HG03196 (cell line): ENCODE measurements at regions not wholly inside any gene's neighbourhood (a gene's known extent, or its start where the extent isn't known, plus 50 kb on each side); places are given as distances from the start of the nearest gene placed in this dataset.
"Not testable (repeated sequence)": the region's sequence is repeated elsewhere in the genome, so short reads cannot be mapped to it uniquely, and the experiment has no call there.

ENCODE experiments used
- ATAC-seq: cut with Tn5 transposase; IDR thresholded peaks from one replicate; pipeline ENCODE4 v1.9.1; 2021; ENCODE audit not compliant: unreplicated experiment

DNA sequence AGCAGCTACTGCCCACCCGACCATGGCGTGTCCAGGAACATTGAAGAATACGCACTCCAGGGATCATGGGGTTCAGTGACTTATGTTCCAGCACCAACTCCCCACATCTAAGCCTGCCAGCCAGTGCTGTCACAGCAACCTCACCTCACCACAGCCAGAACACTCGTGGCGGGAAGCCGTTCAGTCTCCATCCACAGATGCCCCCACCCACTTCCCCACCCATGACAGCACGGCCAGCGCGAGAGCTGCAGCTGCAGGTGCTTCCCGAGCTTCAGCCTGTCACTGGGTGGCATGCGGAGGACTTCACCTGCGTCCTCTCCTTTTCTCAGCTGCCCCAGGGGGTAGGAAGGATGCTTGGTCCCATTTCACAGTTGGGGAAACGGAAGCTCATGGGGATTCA, 50.3 kb downstream of the RBFOX3 start:
- ATAC-seq = no peak

GRCh38 chr17:79559111-79559887, 51.6 kb downstream of the RBFOX3 start:
- no peak for ATAC-seq

- no peak for ATAC-seq
These were observed 52.6 kb downstream of the RBFOX3 start for GRCh38 chr17:79558091-79558900.

DNA sequence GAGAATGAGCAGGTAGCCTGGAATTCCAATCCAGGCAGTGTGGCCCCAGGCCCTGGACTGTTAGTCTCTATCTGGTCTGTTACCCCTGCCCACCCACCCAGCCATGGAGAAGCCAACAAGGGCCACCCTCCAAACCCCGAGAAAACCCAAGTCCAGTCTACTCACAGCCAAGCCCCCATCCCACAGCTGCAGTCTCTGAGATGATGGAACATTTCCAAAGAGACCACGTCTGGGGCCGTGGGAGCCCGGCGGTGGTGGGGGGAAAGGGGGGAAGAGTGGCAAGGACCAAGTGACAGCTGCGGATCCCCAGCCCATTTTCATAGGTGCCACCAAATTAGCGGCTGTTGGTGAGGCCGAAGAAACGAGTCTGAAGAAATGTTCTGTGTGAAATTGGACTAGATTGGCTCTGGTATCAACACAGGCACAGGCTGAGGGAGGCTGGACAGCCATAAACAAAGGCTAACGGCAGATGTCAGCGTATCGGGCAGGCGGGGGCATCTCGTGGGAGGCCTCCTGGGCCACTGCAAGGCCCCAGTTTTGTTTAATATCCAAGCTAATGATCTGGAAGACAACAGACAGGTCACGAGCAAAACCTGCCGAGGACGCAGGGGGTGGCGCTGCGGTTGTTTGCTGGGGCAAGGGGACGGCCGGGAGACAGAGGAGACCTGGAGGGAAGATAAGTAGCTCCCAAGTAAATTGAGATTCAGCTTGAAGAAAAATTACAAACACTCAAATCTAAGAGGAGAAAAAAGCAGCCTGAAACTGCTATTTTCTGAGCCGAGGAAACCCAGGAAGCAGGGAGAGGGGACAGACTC, 53.4 kb downstream of the RBFOX3 start:
- no peak for ATAC-seq

- no peak for ATAC-seq
These were observed 54.6 kb downstream of the RBFOX3 start for GRCh38 chr17:79556271-79556670.

DNA sequence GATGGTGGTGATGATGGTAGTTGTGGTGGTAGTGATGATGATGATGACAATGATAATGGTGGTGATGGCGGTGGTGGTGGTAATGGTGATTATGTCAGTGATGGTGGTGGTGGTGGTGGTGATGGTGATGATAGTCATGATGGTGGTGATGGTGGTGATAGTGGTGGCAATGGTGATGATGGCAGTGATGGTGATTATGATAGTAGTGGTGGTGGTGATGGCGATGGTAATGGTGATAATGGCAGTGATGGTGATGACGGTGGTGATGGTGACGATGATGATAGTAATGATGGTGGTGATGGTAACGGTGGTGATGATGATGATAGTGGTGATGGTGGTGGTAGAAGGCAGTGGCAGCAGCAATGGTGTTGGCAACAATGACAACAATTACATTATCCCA, 55.3 kb downstream of the RBFOX3 start:
- no peak for ATAC-seq

- not testable (repeated sequence) for ATAC-seq
These were observed 56.5 kb downstream of the RBFOX3 start for GRCh38 chr17:79554346-79554745.

GRCh38 chr17:79552824-79553223, 58.0 kb downstream of the RBFOX3 start:
- ATAC-seq = no peak

DNA sequence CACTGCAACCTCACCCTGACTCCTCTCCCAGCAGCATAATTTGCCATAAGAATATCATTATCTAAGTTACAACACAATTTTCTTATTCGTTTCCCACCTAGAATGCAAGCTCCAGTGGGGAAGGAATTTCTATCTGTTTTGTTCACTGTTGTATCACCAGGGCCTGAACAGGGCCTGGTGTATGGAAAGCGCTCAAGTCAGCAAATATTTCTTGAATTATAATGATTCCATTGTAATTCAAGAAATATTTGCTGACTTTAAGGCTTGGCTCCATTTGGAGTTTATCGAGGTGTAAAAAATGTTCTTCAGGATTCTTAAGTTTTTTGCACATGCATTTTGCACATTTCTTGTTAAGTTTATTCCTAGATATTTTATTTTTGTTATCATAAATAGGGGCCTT, 58.4 kb downstream of the RBFOX3 start:
- ATAC-seq = no peak

DNA sequence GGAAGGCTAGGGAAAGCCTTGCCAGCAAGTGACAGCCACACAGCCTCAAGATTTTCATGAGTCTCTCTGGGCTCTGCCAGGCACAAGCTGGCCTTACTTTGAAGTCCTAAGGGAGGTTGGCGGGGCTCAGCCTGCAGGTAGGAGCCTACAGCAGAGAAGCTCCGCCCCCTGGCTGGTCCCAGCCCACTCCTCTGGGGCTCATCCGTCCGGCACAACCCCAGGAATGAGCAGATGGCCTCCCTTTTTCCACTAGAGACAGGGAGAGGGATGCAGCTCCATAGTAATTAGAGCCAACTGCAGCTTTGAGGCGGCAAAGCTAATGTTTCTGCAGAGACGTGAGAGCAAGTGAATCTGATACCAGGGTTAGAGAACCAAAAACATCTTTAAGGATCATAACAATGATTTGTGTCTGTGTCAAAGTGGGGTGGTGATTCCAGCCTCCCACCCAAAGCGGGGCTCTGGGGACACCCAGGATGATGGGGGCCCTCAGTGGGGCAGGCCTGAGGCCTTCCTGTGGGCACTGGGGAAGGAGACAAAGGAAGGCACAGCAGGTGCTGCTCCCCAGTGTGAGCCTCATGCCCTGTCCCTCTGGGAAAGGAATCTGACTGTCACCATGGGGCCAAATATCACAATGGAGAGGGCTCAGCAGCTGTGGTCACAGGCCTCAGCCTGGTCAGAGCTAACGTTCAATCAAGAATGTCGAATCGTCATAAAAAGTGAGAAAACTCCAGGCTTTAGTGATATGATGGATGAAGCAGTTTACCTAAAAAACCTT, 61.5 kb downstream of the RBFOX3 start:
- no peak for ATAC-seq

- ATAC-seq = no peak
These were observed 62.7 kb downstream of the RBFOX3 start for GRCh38 chr17:79548116-79548515.

DNA sequence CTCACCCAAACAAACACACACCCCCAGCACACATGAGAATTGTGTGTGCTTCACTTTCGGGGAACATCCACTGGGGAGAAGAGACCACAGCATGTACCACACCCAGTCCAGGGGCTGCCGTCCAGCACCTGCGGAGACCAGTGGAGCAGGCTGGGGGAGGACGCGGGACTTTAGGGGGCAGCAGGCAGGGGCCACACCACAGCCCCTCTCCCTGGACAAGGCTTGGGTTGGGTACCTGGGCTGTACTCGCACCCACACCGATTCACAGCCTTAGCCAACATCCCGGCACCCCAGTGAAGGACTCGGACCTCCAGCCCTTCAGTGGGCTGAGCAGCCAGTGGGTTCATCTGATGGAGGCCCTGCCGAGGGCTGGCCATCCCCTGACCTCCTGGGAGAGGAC, 63.3 kb downstream of the RBFOX3 start:
- ATAC-seq = no peak

GRCh38 chr17:79547171-79547570, 63.7 kb downstream of the RBFOX3 start:
- ATAC-seq = not testable (repeated sequence)

GRCh38 chr17:79546386-79546785, 64.5 kb downstream of the RBFOX3 start:
- ATAC-seq = no peak

GRCh38 chr17:79545251-79546005, 65.4 kb downstream of the RBFOX3 start:
- no peak for ATAC-seq

- no peak for ATAC-seq
These were observed 66.5 kb downstream of the RBFOX3 start for GRCh38 chr17:79544142-79544914.

DNA sequence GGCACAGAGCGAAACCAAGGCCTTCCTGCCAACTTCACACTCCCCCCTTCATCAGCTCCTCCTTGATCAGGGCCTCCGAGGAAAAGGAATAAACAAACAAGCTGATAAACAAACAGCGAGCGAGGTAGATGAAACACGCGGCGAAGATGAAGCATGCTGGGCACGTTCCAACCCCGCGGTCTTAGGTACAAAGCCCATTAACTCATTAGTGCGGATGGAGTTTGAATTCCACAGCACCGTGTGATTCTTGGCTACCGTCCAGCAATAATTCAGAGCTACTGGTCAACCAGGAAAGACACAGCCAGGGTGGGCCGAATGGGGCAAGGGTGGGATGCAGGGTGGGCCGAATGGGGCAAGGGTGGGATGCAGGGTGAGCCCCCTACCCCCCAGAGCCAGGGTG, 67.3 kb downstream of the RBFOX3 start:
- ATAC-seq = no peak

DNA sequence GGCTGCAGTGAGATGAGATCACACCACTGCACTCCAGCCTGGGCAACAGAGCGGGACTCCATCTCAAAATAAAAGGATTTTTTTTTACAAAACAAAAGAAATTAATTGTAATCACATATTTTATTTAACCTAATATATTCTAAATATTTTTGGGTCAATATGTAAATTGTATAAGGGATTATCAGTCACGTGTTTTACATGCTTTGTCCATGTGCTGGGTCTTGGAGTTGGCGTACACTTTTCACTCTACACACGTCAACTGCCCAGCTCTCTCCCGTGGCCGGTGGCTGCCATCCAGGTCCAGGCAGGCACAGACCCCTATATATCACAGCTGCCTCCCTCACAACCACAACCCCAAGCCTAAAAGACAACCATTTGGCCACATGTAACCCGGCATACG, 68.1 kb downstream of the RBFOX3 start:
- no peak for ATAC-seq
